ENCODE measurements at regions not wholly inside any gene's neighbourhood (a gene's known extent, or its start where the extent isn't known, plus 50 kb on each side); places are given as distances from the start of the nearest gene placed in this dataset.

- peak; percentile 11 for DNase-seq (ENCODE audit: low read depth)
Measured at GRCh38 chr14:49464885-49465284, 121.3 kb downstream of the RPS29 start.

GRCh38 chr14:49463146-49463545, 123.0 kb downstream of the RPS29 start:
- DNase-seq (ENCODE audit: low read depth), result no peak

GRCh38 chr14:49461529-49462401, 124.4 kb downstream of the RPS29 start:
- DNase-seq (ENCODE audit: low read depth), result peak; percentile 81

- DNase-seq (ENCODE audit: low read depth), result no peak
Measured at GRCh38 chr14:49460662-49461061, 125.5 kb downstream of the RPS29 start.

- no peak for DNase-seq (ENCODE audit: low read depth)
Measured at GRCh38 chr14:49456589-49456988, 129.6 kb downstream of the RPS29 start.

- no peak for DNase-seq (ENCODE audit: low read depth)
Measured at GRCh38 chr14:49451938-49452337, 134.2 kb downstream of the RPS29 start.

GRCh38 chr14:49449749-49450148, 136.4 kb downstream of the RPS29 start:
- no peak for DNase-seq (ENCODE audit: low read depth)

- DNase-seq (ENCODE audit: low read depth), result no peak
Measured at GRCh38 chr14:49447540-49448107, 138.6 kb downstream of the RPS29 start.

GRCh38 chr14:49446801-49447200, 139.4 kb downstream of the RPS29 start:
- DNase-seq (ENCODE audit: low read depth), result no peak

- no peak for DNase-seq (ENCODE audit: low read depth)
Measured at GRCh38 chr14:49438256-49438770, 147.9 kb downstream of the RPS29 start.

GRCh38 chr14:49428076-49428475, 158.1 kb downstream of the RPS29 start:
- no peak for DNase-seq (ENCODE audit: low read depth)

- no peak for DNase-seq (ENCODE audit: low read depth)
Measured at GRCh38 chr14:49427117-49427516, 159.1 kb downstream of the RPS29 start.

- DNase-seq (ENCODE audit: low read depth), result no peak
Measured at GRCh38 chr14:49425921-49426320, 160.3 kb downstream of the RPS29 start.

- DNase-seq (ENCODE audit: low read depth), result peak; percentile 27
Measured at GRCh38 chr14:49424436-49425331, 161.5 kb downstream of the RPS29 start.

GRCh38 chr14:49420201-49420600, 166.0 kb downstream of the RPS29 start:
- DNase-seq (ENCODE audit: low read depth), result no peak

GRCh38 chr14:49418789-49419188, 167.4 kb downstream of the RPS29 start:
- no peak for DNase-seq (ENCODE audit: low read depth)

- no peak for DNase-seq (ENCODE audit: low read depth)
Measured at GRCh38 chr14:49417790-49418189, 168.4 kb downstream of the RPS29 start.

- DNase-seq (ENCODE audit: low read depth), result no peak
Measured at GRCh38 chr14:49408187-49408933, 177.8 kb downstream of the RPS29 start.

GRCh38 chr14:49405291-49405690, 180.9 kb downstream of the RPS29 start:
- peak; percentile 11 for DNase-seq (ENCODE audit: low read depth)

- no peak for DNase-seq (ENCODE audit: low read depth)
Measured at GRCh38 chr14:49401373-49401772, 184.8 kb downstream of the RPS29 start.

- no peak for DNase-seq (ENCODE audit: low read depth)
Measured at GRCh38 chr14:49396801-49397200, 189.4 kb downstream of the RPS29 start.

GRCh38 chr14:49381778-49382177, 204.4 kb downstream of the RPS29 start:
- DNase-seq (ENCODE audit: low read depth), result no peak

Data from ELR (cell line).